Endothelial cell of umbilical vein (primary cell): ENCODE measurements at regions not wholly inside any gene's neighbourhood (a gene's known extent, or its start where the extent isn't known, plus 50 kb on each side); places are given as distances from the start of the nearest gene placed in this dataset.

Experiments
- BruUV-seq: library from RNA; stranded (reverse); fragments of 400-500 nt; replicated peaks from 2 replicates; lab custom pipeline; 2021; lab: Mats Ljungman, UMichigan
- CTCF ChIA-PET: fragments of 300-600, 350-600 bp; sonication (Branson Sonifier 250); formaldehyde crosslinking; loops from one replicate; lab custom pipeline; 2021; ENCODE audit warnings: antibody characterized with exemption, inconsistent platforms; lab: Charles Lee
- POLR2A ChIA-PET: fragments of 300-600, 350-600 bp; sonication (Branson Sonifier 250); formaldehyde crosslinking; loops from one replicate; lab custom pipeline; 2021; ENCODE audit warnings: antibody characterized with exemption, inconsistent platforms; lab: Charles Lee
- DNase-seq: peaks from one replicate; pipeline ENCODE4 v3.0.0-alpha.2; 2011; ENCODE audit warnings: low read depth, low spot score
- FAIRE-seq: peaks from 2 replicates; lab custom pipeline; 2011; peaks lifted over from hg19 to GRCh38; lab: Jason Lieb, UNC
- H2AFZ ChIP-seq: 2 replicates; pipeline ENCODE4 v1.6.0; 2012; ENCODE audit warnings: low read depth, low read length, control low read depth, inconsistent platforms
- H3K27ac ChIP-seq: 2 replicates; pipeline ENCODE4 v1.5.1; 2011; ENCODE audit warnings: low read depth, mild to moderate bottlenecking, control low read depth, low read length, moderate library complexity; ENCODE audit not compliant: insufficient read depth
- H3K27me3 ChIP-seq, 2 experiments: 2 replicates each; pipeline versions ENCODE4 v1.6.0 to v1.6.1; 2011; ENCODE audit warnings: low read length in 2 of 2, mixed read lengths in 1 of 2; ENCODE audit not compliant: control insufficient read depth in 2 of 2, insufficient read depth in 2 of 2
- H3K36me3 ChIP-seq, 2 experiments: 2 replicates in 1 of 2; 3 replicates in 1 of 2; pipeline ENCODE4 v1.5.1; 2011; ENCODE audit warnings: low read length in 2 of 2, mild to moderate bottlenecking in 1 of 2, moderate library complexity in 1 of 2; ENCODE audit not compliant: control insufficient read depth in 2 of 2, insufficient read depth in 2 of 2; ENCODE audit errors: extremely low read depth in 1 of 2
- H3K4me1 ChIP-seq: 3 replicates; pipeline ENCODE4 v1.5.1; 2011; ENCODE audit warnings: mild to moderate bottlenecking, low read length; ENCODE audit not compliant: control insufficient read depth, insufficient read depth; ENCODE audit errors: extremely low read depth
- H3K4me2 ChIP-seq: 2 replicates; pipeline ENCODE4 v1.6.1; 2011; ENCODE audit warnings: low read length, control low read depth, mixed read lengths; ENCODE audit not compliant: insufficient read depth
- H3K4me3 ChIP-seq, 3 experiments: fragments of 200-600 bp in 1 of 3; sonication (generic), shearing (Covaris generic) in 1 of 3; replicated peaks in 1 of 3; 2 replicates each; pipeline ENCODE4 v1.5.1; 2011 to 2016; ENCODE audit warnings: control low read depth in 3 of 3, low read length in 3 of 3, mild to moderate bottlenecking in 2 of 3, inconsistent platforms in 1 of 3, low read depth in 1 of 3, moderate library complexity in 1 of 3; ENCODE audit not compliant: insufficient read depth in 1 of 3
- H3K79me2 ChIP-seq: 2 replicates; pipeline ENCODE4 v1.6.0; 2012; ENCODE audit warnings: low read length, inconsistent platforms; ENCODE audit not compliant: control insufficient read depth, insufficient read depth
- H3K9ac ChIP-seq: replicated peaks from 2 replicates; pipeline ENCODE3; 2011; ENCODE audit warnings: low read length, control low read depth; ENCODE audit not compliant: insufficient read depth; ENCODE audit errors: extremely low read depth
- H3K9me1 ChIP-seq: replicated peaks from 3 replicates; pipeline ENCODE4 v1.6.0; 2011; ENCODE audit warnings: mild to moderate bottlenecking, low read length; ENCODE audit not compliant: control insufficient read depth, insufficient read depth; ENCODE audit errors: extremely low read depth
- H3K9me3 ChIP-seq: replicated peaks from 2 replicates; pipeline ENCODE4 v1.5.1; 2012; ENCODE audit warnings: low read length, inconsistent platforms; ENCODE audit not compliant: control insufficient read depth, insufficient read depth
- H4K20me1 ChIP-seq: replicated peaks from 2 replicates; pipeline ENCODE3; 2011; ENCODE audit warnings: mild to moderate bottlenecking, low read length; ENCODE audit not compliant: control insufficient read depth, insufficient read depth; ENCODE audit errors: extremely low read depth
- CTCF ChIP-seq, 2 donors: IDR thresholded peaks; 1 replicate in 1 of 2; 2 replicates in 1 of 2; pipeline ENCODE4 v1.5.1; 2011; ENCODE audit warnings: low read length in 2 of 2, mild to moderate bottlenecking in 2 of 2, moderate library complexity in 2 of 2, control low read depth in 1 of 2, inconsistent platforms in 1 of 2, low read depth in 1 of 2; ENCODE audit not compliant: insufficient read depth in 1 of 2; ENCODE audit errors: extremely low read depth in 1 of 2
- EZH2 ChIP-seq: IDR thresholded peaks from 2 replicates; pipeline ENCODE4 v1.6.1; 2012; ENCODE audit warnings: borderline replicate concordance, low read depth, mild to moderate bottlenecking, moderate library complexity, low read length, inconsistent platforms; ENCODE audit not compliant: severe bottlenecking
- FOS ChIP-seq: IDR thresholded peaks from 2 replicates; pipeline ENCODE4 v1.6.1; 2011; ENCODE audit warnings: mild to moderate bottlenecking, low read length, moderate library complexity, borderline replicate concordance; ENCODE audit not compliant: insufficient read depth
- GATA2 ChIP-seq: IDR thresholded peaks from 2 replicates; pipeline ENCODE4 v1.7.0; 2011; ENCODE audit warnings: low read depth, mild to moderate bottlenecking, moderate library complexity, mixed read lengths, low read length; ENCODE audit not compliant: insufficient read length, insufficient read depth
- JUN ChIP-seq: IDR thresholded peaks from 2 replicates; pipeline ENCODE4 v1.6.1; 2011; ENCODE audit warnings: borderline replicate concordance, low read depth; ENCODE audit not compliant: insufficient read length, insufficient read depth
- MAX ChIP-seq: IDR thresholded peaks from 2 replicates; pipeline ENCODE4 v1.6.1; 2011; ENCODE audit not compliant: insufficient read depth, insufficient read length
- MYC ChIP-seq: IDR thresholded peaks from one replicate; pipeline ENCODE4 v1.6.1; 2011; ENCODE audit warnings: mild to moderate bottlenecking, low read depth, low read length
- POLR2A ChIP-seq: IDR thresholded peaks from 2 replicates; pipeline ENCODE4 v1.6.1; 2012; ENCODE audit warnings: low read depth, mild to moderate bottlenecking, control low read depth, low read length
- POLR2AphosphoS5 ChIP-seq: IDR thresholded peaks from 2 replicates; pipeline ENCODE4 v1.6.1; 2012; ENCODE audit warnings: low read depth, mild to moderate bottlenecking, control low read depth, low read length, moderate library complexity; ENCODE audit not compliant: insufficient read depth
- dilution Hi-C: fragments of 300-500 bp; cut with MboI; formaldehyde crosslinking; loops from one replicate; pipeline ENCODE4 v1.15.0; 2019; ENCODE audit warnings: low sequenced_read_pairs; ENCODE audit not compliant: extremely low pct_ligation_motif_present
- intact Hi-C: fragments of 100-400 bp; cut with micrococcal nuclease; formaldehyde crosslinking; loops from one replicate; pipeline ENCODE4 v1.10.0; 2022

DNA sequence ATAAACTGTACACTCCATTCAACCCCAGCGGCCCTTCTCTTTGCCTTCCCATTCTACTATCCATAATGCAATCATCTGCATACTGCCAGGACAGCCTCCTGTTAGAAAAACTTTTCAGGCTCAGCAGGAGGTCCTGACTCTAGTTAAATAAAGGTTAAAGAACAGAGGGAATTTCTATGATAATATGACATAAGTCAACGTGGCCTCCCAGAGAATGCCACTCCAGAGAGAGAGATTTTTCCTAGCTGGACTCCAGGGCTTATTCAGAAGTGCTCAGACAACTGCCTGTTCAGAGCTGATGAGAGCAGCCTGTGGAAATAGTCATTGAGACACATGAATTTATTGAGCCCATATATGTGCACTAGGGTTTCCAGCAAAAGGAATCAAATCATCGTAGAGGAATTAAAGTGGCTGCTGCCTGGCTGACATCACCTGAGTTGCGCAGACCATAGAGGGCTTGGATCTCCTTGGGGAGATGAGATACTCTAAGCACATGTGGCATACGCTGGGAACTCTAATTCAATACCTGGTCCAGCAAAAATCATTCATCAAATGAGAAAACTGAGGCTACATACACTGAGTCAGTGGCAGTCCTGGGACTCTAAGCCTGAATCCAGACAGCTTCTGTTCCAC is 736.2 kb downstream of the PTPRU start:
- no peak overlapping the region for H3K4me3 ChIP-seq
- TF ChIP-seq MAX (no peak), MYC (no peak), GATA2 (no peak), POLR2A (no peak), CTCF (IDR thresholded peaks at IDR 0.05; ENCODE audit: extremely low read depth in 1 of 2, insufficient read depth in 1 of 2, low read depth in 1 of 2, low read length in 2 of 2) (no peak), JUN (no peak), EZH2 (no peak), FOS (no peak), POLR2AphosphoS5 (no peak)
- peaks cover 6% of the 10 kb centered on the region for H3K4me1 ChIP-seq
- no peaks in the 10 kb centered on the region for H3K27me3 ChIP-seq
- no peak overlapping the region for H2AFZ ChIP-seq
- ChIA-PET CTCF (no interaction called here), POLR2A (no interaction called here)
- intact Hi-C loops (no loop called here), dilution Hi-C loops (no loop called here)
- no peak for FAIRE-seq
- no peak overlapping the region for H3K4me2 ChIP-seq
- no peaks in the 10 kb centered on the region for H3K9me1 ChIP-seq
- no peaks in the 10 kb centered on the region for H3K79me2 ChIP-seq
- H3K9ac ChIP-seq: no peak overlapping the region
- H3K27ac ChIP-seq: no peak overlapping the region
- H3K36me3 ChIP-seq: no peaks in the 10 kb centered on the region
- no peak for DNase-seq
- H4K20me1 ChIP-seq: no peaks in the 10 kb centered on the region
- no TSS peak for BruUV-seq
- no peaks in the 10 kb centered on the region for H3K9me3 ChIP-seq
